SU-DHL-6 (cell line): ENCODE measurements at regions not wholly inside any gene's neighbourhood (a gene's known extent, or its start where the extent isn't known, plus 50 kb on each side); places are given as distances from the start of the nearest gene placed in this dataset.

Source experiments
- EZH2phosphoT487 ChIP-seq: fragments of 200-600 bp; sonication (generic), shearing (Covaris generic); conservative IDR thresholded peaks from 2 replicates; pipeline ENCODE4 v1.6.1; 2018; ENCODE audit warnings: mild to moderate bottlenecking, antibody characterized with exemption, low read length, moderate library complexity, mixed read lengths
- TF ChIP-seq, protein P1 (sequence below): fragments of 200-600 bp; sonication (generic); IDR thresholded peaks from one replicate; pipeline ENCODE4 v1.5.1; 2017; ENCODE audit warnings: antibody characterized with exemption, mild to moderate bottlenecking, low read length, moderate library complexity; ENCODE audit not compliant: insufficient read depth, poor library complexity, severe bottlenecking

DNA sequence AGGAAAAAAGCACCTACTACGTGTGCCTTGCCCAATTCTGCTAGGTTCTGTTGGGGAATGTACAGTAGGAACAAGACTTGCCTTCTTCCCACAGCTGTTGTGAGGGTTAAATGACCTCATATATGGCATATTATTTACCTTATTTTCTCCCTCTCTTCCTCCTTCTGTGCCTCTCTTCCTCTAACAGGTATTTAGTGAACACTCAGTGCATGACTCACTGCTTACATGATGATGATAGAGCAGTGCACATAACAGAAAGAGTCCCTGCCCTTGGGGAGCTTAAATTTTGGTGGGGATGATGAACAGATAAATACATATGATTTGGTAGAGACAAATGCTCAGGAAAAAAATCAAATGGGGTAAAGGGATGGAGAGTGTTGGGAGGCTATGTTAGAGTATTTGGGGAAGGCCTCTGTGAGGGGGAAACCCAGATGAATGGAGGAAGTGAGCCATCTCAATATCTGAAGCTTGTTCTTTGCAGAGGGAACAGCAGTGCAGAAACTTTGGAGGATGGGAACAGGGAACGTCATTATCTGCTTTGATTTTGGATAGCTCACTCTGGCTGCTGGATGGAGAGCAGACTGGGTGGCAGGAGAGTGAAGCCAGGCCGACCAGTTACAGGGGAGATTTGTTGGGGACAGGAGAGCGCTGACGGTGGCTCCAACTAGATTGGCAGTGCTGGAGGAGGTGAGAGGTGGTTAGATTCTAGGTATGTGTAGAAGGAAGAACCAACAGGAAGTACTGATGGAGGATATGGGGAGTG is 95.5 kb upstream of the TENM4 start:
- TF ChIP-seq, protein P1, sequence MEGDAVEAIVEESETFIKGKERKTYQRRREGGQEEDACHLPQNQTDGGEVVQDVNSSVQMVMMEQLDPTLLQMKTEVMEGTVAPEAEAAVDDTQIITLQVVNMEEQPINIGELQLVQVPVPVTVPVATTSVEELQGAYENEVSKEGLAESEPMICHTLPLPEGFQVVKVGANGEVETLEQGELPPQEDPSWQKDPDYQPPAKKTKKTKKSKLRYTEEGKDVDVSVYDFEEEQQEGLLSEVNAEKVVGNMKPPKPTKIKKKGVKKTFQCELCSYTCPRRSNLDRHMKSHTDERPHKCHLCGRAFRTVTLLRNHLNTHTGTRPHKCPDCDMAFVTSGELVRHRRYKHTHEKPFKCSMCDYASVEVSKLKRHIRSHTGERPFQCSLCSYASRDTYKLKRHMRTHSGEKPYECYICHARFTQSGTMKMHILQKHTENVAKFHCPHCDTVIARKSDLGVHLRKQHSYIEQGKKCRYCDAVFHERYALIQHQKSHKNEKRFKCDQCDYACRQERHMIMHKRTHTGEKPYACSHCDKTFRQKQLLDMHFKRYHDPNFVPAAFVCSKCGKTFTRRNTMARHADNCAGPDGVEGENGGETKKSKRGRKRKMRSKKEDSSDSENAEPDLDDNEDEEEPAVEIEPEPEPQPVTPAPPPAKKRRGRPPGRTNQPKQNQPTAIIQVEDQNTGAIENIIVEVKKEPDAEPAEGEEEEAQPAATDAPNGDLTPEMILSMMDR: no peak
- no peak for TF ChIP-seq EZH2phosphoT487
